GM12875 (cell line): ENCODE measurements at regions not wholly inside any gene's neighbourhood (a gene's known extent, or its start where the extent isn't known, plus 50 kb on each side); places are given as distances from the start of the nearest gene placed in this dataset.
"Not testable (repeated sequence)": the region's sequence is repeated elsewhere in the genome, so short reads cannot be mapped to it uniquely, and the experiment has no call there.

Experiments used
- H3K4me3 ChIP-seq: one replicate; pipeline ENCODE4 v1.5.1; 2011; ENCODE audit warnings: low read depth, low read length, control low read depth
- CTCF ChIP-seq: IDR thresholded peaks from 2 replicates; pipeline ENCODE4 v1.5.1; 2011; ENCODE audit warnings: low read depth, mild to moderate bottlenecking, control low read depth, inconsistent platforms, low read length, moderate library complexity, borderline replicate concordance; ENCODE audit not compliant: insufficient read depth

- no peak for TF ChIP-seq CTCF
- no peak overlapping the region for H3K4me3 ChIP-seq
Measured at GRCh38 chr3:194884649-194885315, 199.1 kb downstream of the FAM43A start.

GRCh38 chr3:194885766-194886165, 200.1 kb downstream of the FAM43A start:
- H3K4me3 ChIP-seq, result no peak overlapping the region
- TF ChIP-seq CTCF, result no peak

- H3K4me3 ChIP-seq, result no peak overlapping the region
- no peak for TF ChIP-seq CTCF
Measured at GRCh38 chr3:194886836-194887235, 201.2 kb downstream of the FAM43A start.

- not testable (repeated sequence) for H3K4me3 ChIP-seq
Measured at GRCh38 chr3:194888062-194888461, 202.4 kb downstream of the FAM43A start.

GRCh38 chr3:194888916-194889315, 203.2 kb downstream of the FAM43A start:
- no peak for TF ChIP-seq CTCF
- no peak overlapping the region for H3K4me3 ChIP-seq

- H3K4me3 ChIP-seq, result no peak overlapping the region
- no peak for TF ChIP-seq CTCF
Measured at GRCh38 chr3:194890091-194890490, 204.4 kb downstream of the FAM43A start.

GRCh38 chr3:194893121-194893987, 207.7 kb downstream of the FAM43A start:
- no peak overlapping the region for H3K4me3 ChIP-seq
- TF ChIP-seq CTCF, result no peak
